Hepatocyte (in vitro differentiated cells): ENCODE measurements at regions not wholly inside any gene's neighbourhood (a gene's known extent, or its start where the extent isn't known, plus 50 kb on each side); places are given as distances from the start of the nearest gene placed in this dataset.

Experiments
- DNase-seq: peaks from one replicate; pipeline ENCODE4 v3.0.0-alpha.2; 2016; ENCODE audit warnings: low spot score
- H2AFZ ChIP-seq: fragments of 200-600 bp; sonication (generic); 2 replicates; pipeline ENCODE4 v1.6.0; 2016; ENCODE audit warnings: antibody characterized with exemption, mild to moderate bottlenecking
- H3K27ac ChIP-seq: fragments of 200-600 bp; sonication (generic); 2 replicates; pipeline ENCODE4 v1.5.1; 2016; ENCODE audit warnings: mild to moderate bottlenecking
- H3K27me3 ChIP-seq: fragments of 200-600 bp; sonication (generic); 2 replicates; pipeline ENCODE4 v1.6.1; 2016
- H3K36me3 ChIP-seq: fragments of 200-600 bp; sonication (generic); replicated peaks from 2 replicates; pipeline ENCODE4 v1.5.1; 2016; ENCODE audit warnings: low read depth; ENCODE audit not compliant: insufficient read depth
- H3K4me1 ChIP-seq: fragments of 200-600 bp; sonication (generic); 2 replicates; pipeline ENCODE4 v1.5.1; 2016; ENCODE audit warnings: mild to moderate bottlenecking, moderate library complexity; ENCODE audit not compliant: insufficient read depth
- H3K4me2 ChIP-seq: fragments of 200-600 bp; sonication (generic); 2 replicates; pipeline ENCODE4 v1.6.0; 2016
- H3K4me3 ChIP-seq: fragments of 200-600 bp; sonication (generic); 2 replicates; pipeline ENCODE4 v1.5.1; 2016; ENCODE audit warnings: mild to moderate bottlenecking
- H3K79me2 ChIP-seq: fragments of 200-600 bp; sonication (generic); 2 replicates; pipeline ENCODE4 v1.6.0; 2017; ENCODE audit warnings: mild to moderate bottlenecking
- H3K9me2 ChIP-seq: fragments of 200-600 bp; sonication (generic); replicated peaks from 2 replicates; pipeline ENCODE4 v1.6.0; 2017; ENCODE audit warnings: mild to moderate bottlenecking; ENCODE audit not compliant: insufficient read depth
- H3K9me3 ChIP-seq: fragments of 200-600 bp; sonication (generic); 2 replicates; pipeline ENCODE4 v1.5.1; 2016; ENCODE audit warnings: low read depth, mild to moderate bottlenecking
- H4K20me1 ChIP-seq: fragments of 200-600 bp; sonication (generic); 2 replicates; pipeline ENCODE4 v1.6.0; 2016; ENCODE audit warnings: mild to moderate bottlenecking; ENCODE audit not compliant: insufficient read depth, poor library complexity, severe bottlenecking
- CTCF ChIP-seq: fragments of 200-600 bp; sonication (generic); IDR thresholded peaks from 2 replicates; pipeline ENCODE4 v1.5.1; 2016; ENCODE audit warnings: antibody characterized with exemption, mild to moderate bottlenecking; ENCODE audit not compliant: poor library complexity
- EZH2 ChIP-seq: fragments of 200-600 bp; sonication (generic); IDR thresholded peaks from 2 replicates; pipeline ENCODE4 v1.6.1; 2016; ENCODE audit warnings: antibody characterized with exemption, mild to moderate bottlenecking, borderline replicate concordance
- EZH2phosphoT487 ChIP-seq: fragments of 200-600 bp; sonication (generic); IDR thresholded peaks from one replicate; pipeline ENCODE4 v1.6.1; 2018; ENCODE audit warnings: antibody characterized with exemption, mild to moderate bottlenecking, low read depth, moderate library complexity; ENCODE audit not compliant: unreplicated experiment, severe bottlenecking
- WGBS: methylation state at CpG from one replicate; pipeline ENCODE4 v1.1.6; 2016; ENCODE audit warnings: low lambda C conversion rate; ENCODE audit errors: missing lambda C conversion rate; 5-methylcytosine and 5-hydroxymethylcytosine counted together

- Histone ChIP-seq H3K27me3 (no peaks in the 10 kb centered on the region), H2AFZ (no peak overlapping the region), H3K36me3 (no peaks in the 10 kb centered on the region), H4K20me1 (no peaks in the 10 kb centered on the region), H3K27ac (peak overlapping the region; percentile 47), H3K4me2 (peak overlapping the region; percentile 21), H3K9me2 (no peaks in the 10 kb centered on the region), H3K4me1 (peaks cover 15% of the 10 kb centered on the region), H3K9me3 (no peaks in the 10 kb centered on the region), H3K79me2 (no peaks in the 10 kb centered on the region), H3K4me3 (no peak overlapping the region)
- no peak for TF ChIP-seq EZH2
- TF ChIP-seq EZH2phosphoT487: no peak
- TF ChIP-seq CTCF: no peak
- DNase-seq: no peak
- 36% methylated on average over 4 of the region's 4 CpGs for WGBS
These were observed 161.6 kb downstream of the GLUL start for GRCh38 chr1:182229921-182230491.

- Histone ChIP-seq H4K20me1 (no peaks in the 10 kb centered on the region), H3K4me3 (no peak overlapping the region), H3K4me2 (peak overlapping the region; percentile 21), H3K9me2 (no peaks in the 10 kb centered on the region), H3K27me3 (no peaks in the 10 kb centered on the region), H3K4me1 (peaks cover 13% of the 10 kb centered on the region), H3K79me2 (no peaks in the 10 kb centered on the region), H2AFZ (no peak overlapping the region), H3K36me3 (no peaks in the 10 kb centered on the region), H3K27ac (peak overlapping the region; percentile 47), H3K9me3 (no peaks in the 10 kb centered on the region)
- WGBS: 74% methylated on average over 4 of the region's 4 CpGs
- TF ChIP-seq EZH2phosphoT487 (no peak), EZH2 (no peak), CTCF (no peak)
- DNase-seq: no peak
These were observed 162.1 kb downstream of the GLUL start for GRCh38 chr1:182229451-182229850.

- no peaks in the 10 kb centered on the region for H3K79me2 ChIP-seq
- H3K27me3 ChIP-seq: no peaks in the 10 kb centered on the region
- H2AFZ ChIP-seq: no peak overlapping the region
- no peaks in the 10 kb centered on the region for H3K36me3 ChIP-seq
- H3K9me2 ChIP-seq: no peaks in the 10 kb centered on the region
- no peaks in the 10 kb centered on the region for H4K20me1 ChIP-seq
- TF ChIP-seq CTCF: no peak
- no peak for TF ChIP-seq EZH2
- TF ChIP-seq EZH2phosphoT487: no peak
- H3K4me2 ChIP-seq: no peak overlapping the region
- 88% methylated on average over 4 of the region's 4 CpGs for WGBS
- DNase-seq: no peak
- H3K27ac ChIP-seq: no peak overlapping the region
- H3K9me3 ChIP-seq: no peaks in the 10 kb centered on the region
- no peak overlapping the region for H3K4me3 ChIP-seq
- H3K4me1 ChIP-seq: peaks cover 13% of the 10 kb centered on the region
These were observed 163.6 kb downstream of the GLUL start for GRCh38 chr1:182227864-182228547.
